ENCODE measurements at regions not wholly inside any gene's neighbourhood (a gene's known extent, or its start where the extent isn't known, plus 50 kb on each side); places are given as distances from the start of the nearest gene placed in this dataset.

GRCh38 chr18:75854174-75854573, 426.7 kb upstream of the SMIM21 start:
- TF ChIP-seq RFX5 (IDR thresholded peaks at IDR 0.05; ENCODE audit: low read depth, low read length) (no peak), SMAD4 (CRISPR knock-in tag; conservative IDR thresholded peaks at IDR 0.05) (no peak), ZFP1 (CRISPR knock-in tag; IDR thresholded peaks at IDR 0.05) (no peak), MTF1 (CRISPR knock-in tag; IDR thresholded peaks at IDR 0.05; ENCODE audit: borderline replicate concordance) (no peak), ZFX (CRISPR knock-in tag; IDR thresholded peaks at IDR 0.05) (no peak), ZNF217 (CRISPR knock-in tag; IDR thresholded peaks at IDR 0.05) (no peak), MED1 (CRISPR knock-in tag; IDR thresholded peaks at IDR 0.05; ENCODE audit: borderline replicate concordance) (no peak)

All from K562 (cell line).